GM12874 (cell line): ENCODE measurements at regions not wholly inside any gene's neighbourhood (a gene's known extent, or its start where the extent isn't known, plus 50 kb on each side); places are given as distances from the start of the nearest gene placed in this dataset.

Experiments
- TF ChIP-seq, protein P1 (sequence below): IDR thresholded peaks from 2 replicates; pipeline ENCODE4 v1.5.1; 2011; ENCODE audit warnings: low read depth, mild to moderate bottlenecking, control low read depth, low read length, moderate library complexity; ENCODE audit not compliant: insufficient read depth

DNA sequence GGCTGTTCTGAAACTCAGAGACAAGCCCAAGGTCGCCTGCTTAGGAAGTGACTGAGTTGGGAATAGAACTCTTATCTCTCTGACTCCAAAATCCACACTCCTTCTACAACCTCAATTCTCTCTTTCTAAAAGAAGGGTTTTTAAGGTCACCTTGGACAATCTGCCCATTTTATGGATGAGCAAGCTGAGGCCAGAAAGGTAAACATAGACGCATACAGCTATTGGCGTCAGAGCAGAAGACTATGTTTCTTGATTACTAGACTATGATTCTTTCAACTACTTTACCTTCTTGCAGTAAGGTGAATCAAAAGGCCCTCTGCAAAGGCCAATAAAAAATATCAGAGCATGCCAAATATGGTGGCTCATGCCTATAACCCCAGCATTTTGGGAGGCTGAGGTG lies 276.6 kb downstream of the CLIC5 start:
- TF ChIP-seq, protein P1, sequence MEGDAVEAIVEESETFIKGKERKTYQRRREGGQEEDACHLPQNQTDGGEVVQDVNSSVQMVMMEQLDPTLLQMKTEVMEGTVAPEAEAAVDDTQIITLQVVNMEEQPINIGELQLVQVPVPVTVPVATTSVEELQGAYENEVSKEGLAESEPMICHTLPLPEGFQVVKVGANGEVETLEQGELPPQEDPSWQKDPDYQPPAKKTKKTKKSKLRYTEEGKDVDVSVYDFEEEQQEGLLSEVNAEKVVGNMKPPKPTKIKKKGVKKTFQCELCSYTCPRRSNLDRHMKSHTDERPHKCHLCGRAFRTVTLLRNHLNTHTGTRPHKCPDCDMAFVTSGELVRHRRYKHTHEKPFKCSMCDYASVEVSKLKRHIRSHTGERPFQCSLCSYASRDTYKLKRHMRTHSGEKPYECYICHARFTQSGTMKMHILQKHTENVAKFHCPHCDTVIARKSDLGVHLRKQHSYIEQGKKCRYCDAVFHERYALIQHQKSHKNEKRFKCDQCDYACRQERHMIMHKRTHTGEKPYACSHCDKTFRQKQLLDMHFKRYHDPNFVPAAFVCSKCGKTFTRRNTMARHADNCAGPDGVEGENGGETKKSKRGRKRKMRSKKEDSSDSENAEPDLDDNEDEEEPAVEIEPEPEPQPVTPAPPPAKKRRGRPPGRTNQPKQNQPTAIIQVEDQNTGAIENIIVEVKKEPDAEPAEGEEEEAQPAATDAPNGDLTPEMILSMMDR: no peak

- TF ChIP-seq, protein P1: no peak
These were observed 277.6 kb downstream of the CLIC5 start for GRCh38 chr6:45738057-45738455.

GRCh38 chr6:45737331-45738056 lies 278.2 kb downstream of the CLIC5 start:
- TF ChIP-seq, protein P1: no peak

- TF ChIP-seq, protein P1: no peak
These were observed 279.5 kb downstream of the CLIC5 start for GRCh38 chr6:45736134-45736533.

GRCh38 chr6:45732731-45733130 lies 282.9 kb downstream of the CLIC5 start:
- TF ChIP-seq, protein P1: no peak

DNA sequence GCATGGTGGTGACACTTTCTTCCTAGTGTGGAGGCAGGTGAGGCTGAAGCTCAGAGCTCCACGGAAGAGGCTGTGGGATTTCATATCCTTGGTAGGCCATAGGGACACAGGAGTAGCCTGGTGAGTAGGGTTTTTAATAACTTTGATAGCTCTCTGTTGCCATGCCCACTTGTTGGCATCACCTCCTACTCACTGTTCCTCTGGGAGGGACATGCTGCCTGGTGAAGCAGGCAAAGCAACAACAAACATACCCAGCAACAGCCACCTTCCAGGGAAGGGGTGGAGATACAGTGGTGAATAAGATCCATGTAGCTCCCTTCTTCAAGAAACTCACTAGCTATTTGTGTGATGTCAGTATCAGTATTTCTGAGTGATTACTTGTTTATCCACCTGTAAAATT lies 285.4 kb downstream of the CLIC5 start:
- TF ChIP-seq, protein P1: no peak

- TF ChIP-seq, protein P1: no peak
These were observed 287.0 kb downstream of the CLIC5 start for GRCh38 chr6:45728674-45729073.
